HTR-8/SVneo (cell line): ENCODE measurements at regions not wholly inside any gene's neighbourhood (a gene's known extent, or its start where the extent isn't known, plus 50 kb on each side); places are given as distances from the start of the nearest gene placed in this dataset.

ENCODE experiments used
- DNase-seq: peaks from one replicate; pipeline ENCODE4 v3.0.0; 2011; ENCODE audit warnings: low spot score, mixed read lengths; ENCODE audit not compliant: insufficient read length
- FAIRE-seq: peaks from 2 replicates; lab custom pipeline; 2011; peaks lifted over from hg19 to GRCh38; lab: Jason Lieb, UNC

DNA sequence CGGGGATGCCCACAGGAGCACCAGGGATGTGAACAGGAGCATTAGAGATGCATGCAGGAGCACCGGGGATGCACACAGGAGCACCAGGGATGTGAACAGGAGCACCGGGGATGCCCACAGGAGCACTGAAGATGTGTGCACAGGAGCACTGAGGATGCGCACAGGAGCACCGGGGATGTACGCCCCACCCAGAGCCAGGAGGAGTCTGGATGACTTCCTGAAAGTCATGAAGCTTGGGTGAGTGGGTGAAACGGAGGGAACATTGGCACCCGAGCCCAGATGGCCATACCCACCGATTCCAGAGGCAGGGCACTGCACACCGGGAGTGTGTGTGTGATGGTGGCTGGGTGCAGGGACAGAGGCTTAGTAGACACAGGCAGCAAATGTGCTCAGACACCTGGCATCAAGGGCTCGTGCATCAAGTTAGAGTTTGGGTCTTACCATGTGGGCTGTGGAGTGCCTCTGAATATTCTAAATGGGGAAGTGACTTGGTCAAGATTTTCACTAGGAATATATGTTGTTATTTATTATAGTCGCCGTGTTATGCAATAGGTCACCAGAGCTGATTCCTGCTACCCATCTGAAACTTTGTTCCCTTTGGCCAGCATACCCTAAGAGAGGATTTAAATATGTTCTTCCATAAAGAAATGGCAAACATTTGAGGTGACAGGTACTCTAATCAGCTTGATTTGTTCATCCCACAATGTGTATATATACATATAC lies 365.8 kb upstream of the MYT1L start:
- FAIRE-seq (no peak), DNase-seq (no peak)

DNA sequence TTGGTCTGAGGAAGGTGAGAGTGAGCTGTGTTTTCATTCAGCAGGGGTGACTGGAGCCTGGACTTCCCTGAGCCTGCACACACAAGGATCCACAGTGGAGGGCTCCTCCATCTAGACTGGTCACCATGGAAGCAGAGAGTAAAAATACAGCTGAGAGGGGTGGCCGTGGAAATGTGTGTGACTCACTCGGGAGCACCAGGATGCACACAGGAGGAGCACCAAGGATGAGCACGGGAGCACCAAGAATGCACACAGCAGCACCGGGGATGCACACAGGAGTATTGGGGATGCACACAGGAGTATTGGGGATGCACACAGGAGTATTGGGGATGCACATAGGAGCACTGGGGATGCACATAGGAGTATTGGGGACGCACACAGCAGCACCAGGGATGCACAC lies 365.2 kb upstream of the MYT1L start:
- DNase-seq (no peak), FAIRE-seq (no peak)

DNA sequence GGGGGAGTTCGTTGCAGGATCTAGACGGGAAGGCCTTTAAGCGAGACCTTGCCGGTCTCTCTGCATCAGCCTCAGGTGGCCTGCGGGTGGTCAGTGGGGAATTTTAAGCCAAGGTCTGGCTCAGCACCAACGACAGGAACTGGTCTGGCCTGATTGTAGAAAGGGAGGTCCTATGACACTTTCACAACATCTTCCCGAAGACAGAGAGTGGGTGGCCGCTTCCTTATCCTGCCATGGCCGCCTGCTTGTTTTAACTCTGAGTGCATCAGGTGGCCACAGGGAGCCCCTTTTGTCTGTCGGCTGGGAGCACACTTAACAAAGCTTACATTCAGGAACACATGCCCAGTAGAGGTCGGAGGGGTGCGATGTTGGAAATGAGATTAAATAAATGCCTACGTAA lies 363.7 kb upstream of the MYT1L start:
- DNase-seq (no peak), FAIRE-seq (no peak)

DNA sequence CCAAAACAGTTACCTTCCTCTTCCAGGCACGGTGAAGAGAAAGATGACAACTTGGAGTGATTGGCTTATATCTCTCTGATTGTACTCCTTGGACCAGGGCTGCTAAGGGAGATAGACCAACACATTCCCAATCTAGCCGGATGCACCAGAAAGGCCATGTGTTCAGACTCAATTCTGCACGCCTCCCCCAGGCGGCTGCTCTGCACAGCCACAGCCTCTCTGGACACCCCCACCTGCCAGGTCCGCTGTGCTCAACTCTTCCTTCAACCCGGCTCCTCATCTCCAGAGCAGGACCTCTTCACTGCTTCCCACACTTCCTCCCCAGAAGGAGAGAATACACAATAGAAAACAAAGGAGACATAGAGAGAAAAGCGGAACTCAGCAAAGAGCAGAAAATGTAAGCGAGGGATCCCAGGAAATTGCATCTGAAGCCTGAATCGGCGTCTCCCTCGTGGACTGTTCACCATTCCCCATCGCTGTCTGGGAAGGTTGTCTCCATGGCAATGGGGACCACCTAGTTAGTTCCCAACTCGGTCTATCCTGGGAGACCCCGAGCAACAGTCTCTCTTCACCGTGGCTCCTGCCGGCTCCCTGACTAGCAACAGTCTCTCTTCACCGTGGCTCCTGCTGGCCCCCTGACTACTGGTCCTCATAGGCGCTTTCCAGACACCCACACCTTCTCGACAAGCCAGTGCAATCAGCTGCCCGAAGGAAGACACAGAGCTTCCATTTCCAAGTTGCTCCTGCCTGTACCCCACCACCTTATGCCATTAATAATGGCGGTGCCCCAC lies 361.7 kb upstream of the MYT1L start:
- DNase-seq: no peak
- no peak for FAIRE-seq

DNA sequence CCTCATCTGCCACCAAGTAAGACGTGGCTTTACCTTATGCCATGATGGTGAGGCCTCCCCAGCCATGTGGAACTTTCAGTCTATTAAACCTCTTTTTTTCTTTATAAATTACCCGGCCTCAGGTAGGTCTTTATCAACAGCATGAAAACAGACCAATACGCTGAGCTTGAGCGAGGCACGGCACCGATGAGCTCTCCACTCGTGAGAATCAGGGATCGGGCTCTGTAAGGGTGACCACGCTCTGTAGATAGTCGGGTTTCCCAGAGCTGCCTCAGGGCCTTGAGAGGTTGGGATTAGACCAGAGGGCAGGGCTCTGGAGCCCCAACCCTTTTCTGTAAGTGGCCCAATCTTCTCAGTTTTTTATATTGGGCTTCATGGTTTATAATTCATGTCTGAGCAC lies 360.3 kb upstream of the MYT1L start:
- no peak for DNase-seq
- FAIRE-seq: no peak

DNA sequence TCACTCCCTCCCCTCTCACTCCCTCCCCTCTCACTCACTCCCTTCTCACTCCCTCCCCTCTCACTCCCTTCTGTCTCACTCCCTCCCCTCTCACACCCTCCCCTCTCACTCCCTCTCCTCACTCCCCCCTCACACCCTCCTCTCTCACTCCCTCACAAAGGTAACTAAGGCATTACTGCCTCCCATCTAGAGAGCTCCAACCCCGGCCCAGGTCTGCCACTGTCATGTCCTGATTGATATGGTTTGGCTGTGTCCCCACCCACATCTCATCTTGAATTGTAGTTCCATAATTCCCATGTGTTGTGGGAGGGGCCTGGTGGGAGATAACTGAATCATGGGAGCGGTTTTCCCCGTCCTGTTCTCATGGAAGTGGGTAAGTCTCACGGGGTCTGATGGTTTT lies 359.9 kb upstream of the MYT1L start:
- FAIRE-seq (no peak), DNase-seq (no peak)

DNA sequence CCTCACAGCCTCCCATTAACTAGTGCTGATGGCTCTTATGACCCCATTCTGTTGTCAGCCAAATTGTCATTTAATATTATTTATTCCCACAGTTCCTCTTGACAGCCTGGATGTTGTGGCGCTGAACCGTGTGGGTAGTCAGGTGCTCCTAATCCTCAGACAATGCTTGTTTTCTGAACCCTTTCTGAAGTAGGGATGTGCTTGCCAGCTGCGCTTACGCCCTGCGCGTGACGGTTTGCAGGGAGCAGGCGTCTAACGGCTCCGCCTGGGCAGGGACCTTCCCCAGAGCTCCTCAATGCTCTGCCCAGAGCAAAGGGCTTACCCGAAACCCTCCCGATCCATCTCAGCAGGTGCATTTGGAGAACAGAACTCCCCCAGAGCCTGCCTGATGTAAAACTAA lies 358.2 kb upstream of the MYT1L start:
- DNase-seq (no peak), FAIRE-seq (no peak)

DNA sequence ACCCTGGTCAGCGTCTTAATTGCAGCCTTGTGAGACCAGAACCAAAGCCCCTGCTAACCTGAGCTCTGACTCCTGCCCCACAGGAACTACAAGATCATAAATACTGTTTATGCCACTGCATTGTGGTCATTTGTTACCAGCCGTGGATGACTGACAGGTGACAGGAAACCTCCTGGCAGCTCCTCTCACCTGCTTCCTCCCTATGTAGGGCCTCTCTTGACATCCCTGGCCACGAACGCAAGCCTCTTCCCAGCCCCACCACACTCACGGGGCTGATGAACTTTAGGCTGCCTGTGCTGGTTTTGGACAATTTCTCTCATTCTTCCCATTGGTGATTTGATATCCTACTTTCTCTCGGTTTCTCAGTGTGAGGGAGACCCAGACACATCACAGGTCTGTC lies 357.2 kb upstream of the MYT1L start:
- DNase-seq (no peak), FAIRE-seq (no peak)

DNA sequence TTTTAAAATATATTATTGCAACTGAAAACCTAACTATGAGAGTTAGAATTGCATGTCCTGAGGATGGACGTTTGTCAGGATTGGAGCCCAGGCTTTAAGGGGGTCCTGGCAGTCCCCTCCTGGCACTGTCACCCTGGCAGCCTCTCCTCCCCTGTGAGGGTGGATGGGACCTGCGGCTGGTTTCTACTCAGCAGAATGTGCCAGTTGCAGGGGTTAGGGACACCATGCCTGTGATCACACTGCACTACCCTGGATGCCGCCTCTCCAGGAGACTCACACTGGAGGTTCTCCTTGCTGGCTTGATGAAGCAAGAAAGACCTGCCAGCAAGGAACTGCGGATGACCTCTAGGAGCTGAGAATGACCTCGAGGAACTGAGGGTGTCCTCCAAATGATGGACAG lies 356.7 kb upstream of the MYT1L start:
- no peak for FAIRE-seq
- no peak for DNase-seq

DNA sequence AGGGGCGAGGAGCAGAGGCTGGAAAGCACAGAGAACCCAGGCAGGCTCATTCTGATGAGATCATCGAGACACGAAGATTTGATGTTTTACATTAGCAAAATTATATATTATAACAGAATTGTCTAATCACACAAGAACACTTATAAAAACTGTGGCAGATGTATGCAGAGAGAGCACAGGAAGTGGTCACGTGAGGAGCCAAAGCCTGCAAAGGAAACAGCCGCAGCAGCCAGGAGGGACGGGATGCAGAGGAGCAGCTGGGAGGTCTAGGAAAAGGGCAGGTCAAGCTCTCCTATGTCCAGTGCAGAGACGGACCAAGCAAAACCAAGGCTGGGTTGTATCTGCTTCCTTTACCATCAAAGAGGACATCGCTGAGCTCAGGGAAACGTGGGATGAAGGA lies 355.1 kb upstream of the MYT1L start:
- FAIRE-seq (no peak), DNase-seq (no peak)

DNA sequence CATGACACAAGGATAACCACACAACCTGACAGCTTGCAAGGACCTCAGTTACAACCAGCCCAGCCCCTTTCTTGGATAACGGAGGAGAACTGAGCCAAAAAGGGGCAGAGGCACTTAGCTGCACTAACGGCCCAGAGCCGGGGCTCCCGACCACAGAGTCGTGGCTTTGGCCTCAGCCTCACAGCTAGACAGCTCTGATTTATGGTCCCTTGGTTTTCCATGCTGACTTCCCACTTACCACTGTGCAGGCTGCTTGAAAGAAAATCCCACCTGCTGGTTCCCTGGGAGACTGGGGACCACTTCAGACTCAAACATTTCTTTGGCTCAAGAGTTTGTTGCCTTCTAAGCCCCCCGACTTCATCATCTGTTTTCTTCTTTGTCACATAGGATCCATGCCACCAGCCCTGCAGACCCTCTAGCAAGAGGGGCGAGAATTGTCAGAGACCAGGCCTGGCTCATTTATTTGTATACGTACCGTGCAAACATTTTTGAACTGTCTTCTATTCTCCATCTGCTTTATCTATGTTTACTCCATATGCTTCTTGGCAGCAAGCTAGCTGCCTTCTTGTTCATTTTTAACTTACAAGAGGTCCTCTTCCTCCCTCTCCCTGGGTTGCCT lies 352.6 kb upstream of the MYT1L start:
- FAIRE-seq: no peak
- no peak for DNase-seq

DNA sequence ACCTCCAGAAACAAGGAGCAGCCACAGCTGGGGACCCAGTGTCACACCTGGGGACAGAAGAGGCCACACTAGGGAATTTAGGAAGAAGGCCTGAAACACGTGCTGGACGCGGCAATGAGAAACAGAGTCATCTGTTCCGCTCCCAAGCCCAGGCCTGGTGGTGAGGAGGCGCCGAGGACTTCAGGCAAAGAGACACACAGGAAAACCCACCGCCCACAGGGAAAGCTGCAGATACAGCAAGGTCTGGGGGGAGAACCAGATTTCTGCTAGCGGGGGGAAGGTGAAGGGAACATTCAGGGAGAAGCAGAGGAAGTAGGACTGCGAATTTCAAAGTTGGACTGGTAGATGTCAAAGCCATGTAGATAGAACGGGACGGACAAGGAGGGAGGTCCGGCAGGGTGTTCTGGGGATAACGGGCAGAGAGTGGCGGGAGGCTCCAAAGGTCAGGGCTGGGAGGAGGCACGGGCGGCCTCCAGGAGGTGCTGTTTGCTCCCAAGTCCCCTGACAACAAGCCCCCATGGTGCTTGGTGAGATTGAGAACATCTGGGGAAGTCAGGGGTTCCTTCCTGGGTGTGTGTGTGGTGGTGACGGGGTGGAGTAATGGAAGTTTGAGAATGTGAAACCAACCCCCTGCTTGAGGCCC lies 351.7 kb upstream of the MYT1L start:
- DNase-seq (no peak), FAIRE-seq (no peak)

DNA sequence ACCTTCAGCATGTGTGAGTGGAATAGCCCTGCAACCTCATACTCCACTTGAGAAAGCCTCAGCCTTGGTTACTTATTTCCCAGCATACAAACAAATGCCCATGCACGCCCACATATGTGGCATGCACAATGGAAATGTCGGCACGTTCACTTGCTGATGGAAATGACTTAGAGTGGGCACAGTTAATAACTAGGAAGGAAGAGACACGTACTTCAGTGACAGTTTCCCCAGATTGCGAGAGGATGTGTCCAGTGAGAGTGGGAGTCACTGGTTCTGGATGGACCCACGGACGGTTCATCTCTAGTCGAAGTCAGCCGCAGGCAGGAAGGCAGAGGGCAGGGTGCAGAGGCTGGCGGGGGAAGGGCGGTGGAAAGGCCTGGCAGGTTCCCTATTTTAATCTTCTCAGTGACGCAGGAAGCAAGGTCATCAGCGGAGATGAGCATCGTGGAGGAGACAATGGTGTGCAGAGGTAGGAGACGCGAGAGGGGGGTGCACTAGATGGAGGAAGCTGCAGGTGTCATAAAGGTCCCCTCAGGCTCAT lies 350.7 kb upstream of the MYT1L start:
- FAIRE-seq: no peak
- DNase-seq: no peak

DNA sequence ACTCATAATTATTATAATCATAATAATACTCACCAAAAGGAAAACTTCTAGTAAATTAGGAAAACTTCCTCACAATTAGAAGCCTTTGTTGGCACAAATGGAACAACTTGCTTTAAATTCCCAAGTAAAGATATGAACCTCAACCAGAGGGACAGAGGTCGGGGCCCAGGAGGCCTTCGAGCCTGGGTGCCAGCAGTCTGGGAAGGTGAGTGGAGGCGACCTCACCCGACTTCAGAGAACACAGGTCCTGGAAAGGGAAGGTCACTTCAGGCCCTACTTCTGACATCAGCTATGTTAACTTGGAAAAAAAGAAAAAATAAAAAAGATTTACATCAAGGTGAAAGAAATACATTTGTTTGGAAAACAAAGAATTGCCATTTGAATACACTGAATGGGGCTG lies 350.0 kb upstream of the MYT1L start:
- FAIRE-seq (no peak), DNase-seq (no peak)

DNA sequence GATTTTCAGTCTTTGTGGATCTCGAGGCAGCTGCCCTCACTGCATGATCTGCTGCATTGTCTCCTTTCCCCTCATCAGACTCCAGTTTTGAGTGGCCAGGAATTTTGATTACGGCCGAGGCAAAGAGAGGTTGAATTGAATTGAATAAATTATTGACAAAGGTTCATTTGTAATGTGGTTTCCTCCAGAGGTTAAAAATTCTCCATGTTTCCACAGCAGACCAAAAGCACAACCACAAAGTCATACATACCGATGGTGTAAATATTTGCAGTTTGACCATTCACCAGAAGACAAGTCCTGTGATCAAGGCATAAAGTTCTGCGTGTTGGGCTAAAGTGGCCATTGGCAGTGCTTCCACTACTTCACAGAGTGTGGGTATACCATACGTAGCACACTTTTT lies 343.8 kb upstream of the MYT1L start:
- no peak for FAIRE-seq
- no peak for DNase-seq

DNA sequence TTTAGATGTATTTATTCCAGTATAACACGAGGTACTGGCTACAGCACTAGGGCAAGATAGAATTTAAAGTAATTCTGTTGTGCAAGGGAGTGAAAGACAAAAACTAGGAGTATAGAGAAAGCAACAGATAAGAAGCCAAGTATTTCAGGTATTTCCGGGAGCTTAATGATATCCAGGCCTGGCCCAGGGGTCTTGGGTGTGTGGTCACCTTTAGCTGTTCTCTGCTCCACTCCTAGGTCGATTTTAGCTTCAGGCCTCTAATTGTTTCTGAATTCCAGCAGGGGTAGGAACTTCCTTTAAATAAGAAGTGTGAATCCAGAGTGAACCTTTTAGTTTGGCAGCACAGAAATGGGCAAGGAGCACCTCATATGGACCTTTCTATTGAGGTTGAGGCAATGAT lies 342.3 kb upstream of the MYT1L start:
- DNase-seq (no peak), FAIRE-seq (no peak)

DNA sequence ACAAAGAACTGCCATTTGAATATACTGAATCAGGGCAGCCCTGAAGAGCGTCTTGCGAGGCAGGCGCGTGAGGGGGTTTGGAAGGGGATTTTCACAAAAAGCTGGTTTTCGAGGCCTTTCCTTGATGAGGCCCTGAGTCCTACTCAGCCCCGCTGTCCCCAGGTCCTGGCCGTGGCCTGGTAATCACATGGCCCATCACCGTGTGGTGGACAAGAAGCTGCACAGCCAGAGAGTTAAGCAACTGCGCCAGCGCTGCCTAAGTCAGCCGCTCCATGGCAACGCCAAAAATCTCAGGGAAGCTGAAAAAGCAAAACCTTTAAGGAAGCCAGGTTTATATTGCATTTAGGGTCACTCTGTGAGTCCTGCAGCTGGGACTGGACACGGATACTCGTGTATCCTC lies 341.2 kb upstream of the MYT1L start:
- DNase-seq (no peak), FAIRE-seq (no peak)

DNA sequence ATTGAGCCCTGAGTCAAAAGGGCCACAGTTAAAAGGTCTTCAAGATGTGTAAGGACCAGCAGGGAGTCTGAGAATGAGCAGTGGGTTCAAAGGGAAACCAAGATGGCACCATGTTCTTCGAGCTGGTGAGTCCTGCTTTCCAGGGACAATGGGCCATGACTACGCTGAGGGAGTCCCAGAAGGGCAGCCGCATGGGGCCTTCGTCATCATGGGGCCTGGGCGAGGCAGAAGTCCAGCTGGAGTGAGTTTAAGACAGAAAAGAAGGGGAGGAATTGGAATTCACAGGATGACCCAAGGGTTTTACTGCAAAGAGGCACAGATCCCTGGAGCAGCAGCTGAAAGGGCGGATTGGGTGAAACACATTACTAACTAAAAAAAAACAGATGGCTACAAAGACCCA lies 340.8 kb upstream of the MYT1L start:
- DNase-seq: no peak
- FAIRE-seq: no peak

DNA sequence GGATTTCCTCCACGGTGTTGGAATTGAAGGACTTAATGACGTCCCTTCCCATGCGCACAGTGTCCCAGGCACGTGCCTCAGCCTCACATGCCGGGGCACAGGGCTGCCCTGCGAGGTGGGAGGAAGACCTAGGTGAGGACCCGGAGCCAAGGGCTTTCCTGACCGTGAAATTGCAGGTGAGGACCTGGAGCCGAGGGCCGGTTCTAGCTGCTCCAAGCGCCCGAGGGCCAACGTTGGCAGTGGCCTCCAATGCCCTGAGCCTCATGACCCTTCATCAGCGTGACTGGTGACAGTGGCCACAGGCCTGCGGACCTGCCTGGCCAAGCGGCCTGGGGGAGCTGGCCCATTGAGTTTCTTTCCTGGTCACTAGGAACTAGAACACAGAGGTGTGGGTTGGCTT lies 338.2 kb upstream of the MYT1L start:
- no peak for FAIRE-seq
- DNase-seq: no peak

DNA sequence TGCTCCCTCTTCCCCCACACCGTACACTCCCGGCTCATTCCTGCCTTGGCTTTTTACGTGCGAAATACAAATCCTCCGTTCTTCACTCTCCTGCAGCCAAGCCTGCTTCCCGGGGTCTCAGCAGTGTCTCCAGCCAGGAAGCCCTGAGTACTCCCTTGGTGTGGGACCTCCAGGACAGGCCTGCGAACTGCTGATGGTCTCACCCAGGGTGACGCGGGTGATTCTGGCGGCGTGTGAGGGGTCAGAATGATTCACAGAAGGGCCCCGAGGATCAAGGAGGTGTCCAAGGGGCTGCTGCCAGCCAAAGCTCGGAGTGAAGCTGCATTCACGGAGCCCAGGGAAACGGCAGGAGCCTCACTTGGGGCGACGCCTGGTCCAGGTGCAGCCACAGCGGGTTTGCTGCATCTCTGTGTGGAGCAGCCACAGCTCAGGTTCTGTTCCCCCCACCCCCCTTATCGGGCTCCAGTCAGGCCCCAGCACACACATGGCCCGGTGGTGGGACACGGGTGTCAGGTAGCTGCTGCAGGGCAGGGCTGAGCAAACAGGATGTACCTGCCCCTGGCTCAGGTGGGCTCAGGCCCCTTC lies 337.7 kb upstream of the MYT1L start:
- no peak for FAIRE-seq
- DNase-seq: no peak
